DMS 273 (cell line): ENCODE measurements at regions not wholly inside any gene's neighbourhood (a gene's known extent, or its start where the extent isn't known, plus 50 kb on each side); places are given as distances from the start of the nearest gene placed in this dataset.

ENCODE experiments used
- DNase-seq: peaks from one replicate; lab custom pipeline; 2025; ENCODE audit not compliant: unreplicated experiment; lab: John Stamatoyannopoulos, UW

GRCh38 chr5:111914966-111915636 is 158.1 kb upstream of the NREP start:
- no peak for DNase-seq

- no peak for DNase-seq
Observed at GRCh38 chr5:111902436-111902835, 145.4 kb upstream of the NREP start.

- no peak for DNase-seq
Observed at GRCh38 chr5:111901296-111901695, 144.3 kb upstream of the NREP start.

- DNase-seq = no peak
Observed at GRCh38 chr5:111892949-111893348, 136.0 kb upstream of the NREP start.

- no peak for DNase-seq
Observed at GRCh38 chr5:111887706-111888105, 130.7 kb upstream of the NREP start.

- no peak for DNase-seq
Observed at GRCh38 chr5:111869681-111870080, 112.7 kb upstream of the NREP start.

- DNase-seq = no peak
Observed at GRCh38 chr5:111865356-111865755, 108.4 kb upstream of the NREP start.

GRCh38 chr5:111863801-111864200 is 106.8 kb upstream of the NREP start:
- DNase-seq = no peak

GRCh38 chr5:111859533-111860270 is 102.7 kb upstream of the NREP start:
- DNase-seq = peak; percentile 48

- no peak for DNase-seq
Observed at GRCh38 chr5:111859031-111859430, 102.0 kb upstream of the NREP start.

GRCh38 chr5:111857623-111858022 is 100.6 kb upstream of the NREP start:
- no peak for DNase-seq

GRCh38 chr5:111856876-111857466 is 100.0 kb upstream of the NREP start:
- no peak for DNase-seq

GRCh38 chr5:111855356-111855755 is 98.4 kb upstream of the NREP start:
- peak; percentile 3 for DNase-seq

GRCh38 chr5:111854186-111854585 is 97.2 kb upstream of the NREP start:
- peak; percentile 22 for DNase-seq

GRCh38 chr5:111853748-111854147 is 96.8 kb upstream of the NREP start:
- peak; percentile 78 for DNase-seq

- no peak for DNase-seq
Observed at GRCh38 chr5:111851631-111852548, 94.9 kb upstream of the NREP start.

GRCh38 chr5:111848476-111848875 is 91.5 kb upstream of the NREP start:
- peak; percentile 7 for DNase-seq

- peak; percentile 13 for DNase-seq
Observed at GRCh38 chr5:111847052-111847925, 90.3 kb upstream of the NREP start.

GRCh38 chr5:111840036-111840674 is 83.2 kb upstream of the NREP start:
- DNase-seq = no peak

GRCh38 chr5:111839438-111839837 is 82.4 kb upstream of the NREP start:
- DNase-seq = no peak
